Caco-2 (cell line): ENCODE measurements at regions not wholly inside any gene's neighbourhood (a gene's known extent, or its start where the extent isn't known, plus 50 kb on each side); places are given as distances from the start of the nearest gene placed in this dataset.

Experiments used
- BruUV-seq: library from RNA; stranded (reverse); fragments of 400-500 nt; replicated peaks from 2 replicates; lab custom pipeline; 2021; lab: Mats Ljungman, UMichigan
- CTCF ChIA-PET: fragments of 300-600 bp; sonication (Branson Sonifier 250); formaldehyde crosslinking; loops from one replicate; lab custom pipeline; 2022; ENCODE audit warnings: antibody characterized with exemption; lab: Charles Lee
- POLR2A ChIA-PET: fragments of 300-600 bp; sonication (Branson Sonifier 250); formaldehyde crosslinking; loops from one replicate; lab custom pipeline; 2022; ENCODE audit warnings: antibody characterized with exemption; lab: Charles Lee
- DNase-seq, 2 experiments: peaks; one replicate each; pipeline versions ENCODE4 v3.0.0 to v3.0.0-alpha.2; 2020 to 2022
- H3K27me3 ChIP-seq: replicated peaks from 2 replicates; pipeline ENCODE4 v1.6.0; 2011; ENCODE audit warnings: low read length; ENCODE audit not compliant: control insufficient read depth, insufficient read depth
- H3K36me3 ChIP-seq: 2 replicates; pipeline ENCODE4 v1.5.1; 2011; ENCODE audit warnings: low read length; ENCODE audit not compliant: control insufficient read depth, insufficient read depth
- H3K4me1 ChIP-seq: fragments of 250-450 bp; sonication (Bioruptor Pico); 2 replicates; pipeline ENCODE4 v1.5.1; 2020; ENCODE audit warnings: mild to moderate bottlenecking
- H3K4me3 ChIP-seq: 2 replicates; pipeline ENCODE4 v1.5.1; 2011; ENCODE audit warnings: low read depth, mild to moderate bottlenecking, control low read depth, low read length
- H3K9me3 ChIP-seq: fragments of 250-450 bp; sonication (Bioruptor Pico); 2 replicates; pipeline ENCODE4 v1.5.1; 2020; ENCODE audit warnings: mild to moderate bottlenecking, moderate library complexity
- H3K27ac Mint-ChIP-seq: one replicate; pipeline ENCODE4 v1.8.0; 2022; ENCODE audit warnings: mixed read lengths; ENCODE audit not compliant: unreplicated experiment
- H3K27me3 Mint-ChIP-seq: one replicate; pipeline ENCODE4 v1.8.0; 2022; ENCODE audit warnings: mixed read lengths; ENCODE audit not compliant: insufficient read depth, unreplicated experiment
- H3K36me3 Mint-ChIP-seq: one replicate; pipeline ENCODE4 v1.8.0; 2022; ENCODE audit warnings: mild to moderate bottlenecking, mixed read lengths; ENCODE audit not compliant: insufficient read depth, unreplicated experiment
- H3K4me1 Mint-ChIP-seq: one replicate; pipeline ENCODE4 v1.8.0; 2022; ENCODE audit warnings: low read depth, mixed read lengths; ENCODE audit not compliant: unreplicated experiment
- H3K4me3 Mint-ChIP-seq: one replicate; pipeline ENCODE4 v1.8.0; 2022; ENCODE audit warnings: mild to moderate bottlenecking, moderate library complexity, mixed read lengths; ENCODE audit not compliant: unreplicated experiment
- H3K9me3 Mint-ChIP-seq: one replicate; pipeline ENCODE4 v1.8.0; 2022; ENCODE audit warnings: mixed read lengths; ENCODE audit not compliant: unreplicated experiment
- CTCF ChIP-seq, 2 experiments: fragments of 200-600 bp in 1 of 2; IDR thresholded peaks; 1 replicate in 1 of 2; 2 replicates in 1 of 2; pipeline versions ENCODE4 v1.5.1 to v1.8.0; 2011 to 2022; ENCODE audit warnings: antibody characterized with exemption in 1 of 2, control low read depth in 1 of 2, inconsistent platforms in 1 of 2, low read depth in 1 of 2, low read length in 1 of 2, mild to moderate bottlenecking in 1 of 2, moderate library complexity in 1 of 2; ENCODE audit not compliant: insufficient read depth in 1 of 2, severe bottlenecking in 1 of 2, unreplicated experiment in 1 of 2
- intact Hi-C: fragments of 100-400 bp; cut with micrococcal nuclease; formaldehyde crosslinking; loops from one replicate; pipeline ENCODE4 v1.10.0; 2022; ENCODE audit not compliant: unreplicated experiment

GRCh38 chr5:3181671-3182070 is 414.0 kb upstream of the IRX1 start:
- H3K27ac Mint-ChIP-seq: no peak overlapping the region
- H3K9me3 ChIP-seq: no peaks in the 10 kb centered on the region
- CTCF ChIA-PET: no interaction called here
- H3K4me1 Mint-ChIP-seq: no peaks in the 10 kb centered on the region
- intact Hi-C loops: no loop called here
- DNase-seq: no peak
- H3K4me1 ChIP-seq: no peaks in the 10 kb centered on the region
- no TSS peak for BruUV-seq
- H3K27me3 Mint-ChIP-seq: peaks cover 7% of the 10 kb centered on the region
- POLR2A ChIA-PET: no interaction called here
- no peaks in the 10 kb centered on the region for H3K36me3 ChIP-seq
- H3K36me3 Mint-ChIP-seq: no peaks in the 10 kb centered on the region
- no peak for TF ChIP-seq CTCF (IDR thresholded peaks at IDR 0.05; ENCODE audit: insufficient read depth in 1 of 2, low read depth in 1 of 2, low read length in 1 of 2, severe bottlenecking in 1 of 2, unreplicated experiment in 1 of 2)
- H3K4me3 ChIP-seq: no peak overlapping the region
- no peak overlapping the region for H3K4me3 Mint-ChIP-seq
- no peaks in the 10 kb centered on the region for H3K9me3 Mint-ChIP-seq
- no peaks in the 10 kb centered on the region for H3K27me3 ChIP-seq

GRCh38 chr5:3180636-3181035 is 415.0 kb upstream of the IRX1 start:
- CTCF ChIA-PET: no interaction called here

GRCh38 chr5:3179220-3179619 is 416.4 kb upstream of the IRX1 start:
- POLR2A ChIA-PET: no interaction called here
- H3K36me3 Mint-ChIP-seq: no peaks in the 10 kb centered on the region
- no peaks in the 10 kb centered on the region for H3K4me1 ChIP-seq
- peaks cover 12% of the 10 kb centered on the region for H3K9me3 Mint-ChIP-seq
- no peak overlapping the region for H3K27ac Mint-ChIP-seq
- intact Hi-C loops: no loop called here
- no TSS peak for BruUV-seq
- CTCF ChIA-PET: no interaction called here
- H3K36me3 ChIP-seq: no peaks in the 10 kb centered on the region
- H3K27me3 ChIP-seq: no peaks in the 10 kb centered on the region
- no peak for TF ChIP-seq CTCF (IDR thresholded peaks at IDR 0.05; ENCODE audit: insufficient read depth in 1 of 2, low read depth in 1 of 2, low read length in 1 of 2, severe bottlenecking in 1 of 2, unreplicated experiment in 1 of 2)
- no peaks in the 10 kb centered on the region for H3K4me1 Mint-ChIP-seq
- DNase-seq: no peak
- H3K4me3 Mint-ChIP-seq: no peak overlapping the region
- no peak overlapping the region for H3K4me3 ChIP-seq
- no peaks in the 10 kb centered on the region for H3K9me3 ChIP-seq
- H3K27me3 Mint-ChIP-seq: peaks cover 7% of the 10 kb centered on the region

More at GRCh38 chr5:3180636-3181035, 415.0 kb upstream of the IRX1 start:
- Mint-ChIP-seq H3K4me1 (no peaks in the 10 kb centered on the region), H3K27me3 (peaks cover 7% of the 10 kb centered on the region), H3K27ac (no peak overlapping the region), H3K36me3 (no peaks in the 10 kb centered on the region), H3K9me3 (no peaks in the 10 kb centered on the region), H3K4me3 (no peak overlapping the region)
- no TSS peak for BruUV-seq
- no peaks in the 10 kb centered on the region for H3K27me3 ChIP-seq
- H3K4me1 ChIP-seq: no peaks in the 10 kb centered on the region
- H3K9me3 ChIP-seq: no peaks in the 10 kb centered on the region
- intact Hi-C loops: no loop called here
- no peak for DNase-seq
- no peak for TF ChIP-seq CTCF (IDR thresholded peaks at IDR 0.05; ENCODE audit: insufficient read depth in 1 of 2, low read depth in 1 of 2, low read length in 1 of 2, severe bottlenecking in 1 of 2, unreplicated experiment in 1 of 2)
- POLR2A ChIA-PET: no interaction called here
- no peak overlapping the region for H3K4me3 ChIP-seq
- H3K36me3 ChIP-seq: no peaks in the 10 kb centered on the region
